PC-3 (cell line): ENCODE measurements at regions not wholly inside any gene's neighbourhood (a gene's known extent, or its start where the extent isn't known, plus 50 kb on each side); places are given as distances from the start of the nearest gene placed in this dataset.

Experiments used
- CTCF ChIP-seq: fragments of 300-600 bp; sonication (generic); conservative IDR thresholded peaks from 2 replicates; pipeline ENCODE4 v1.5.1; 2017; ENCODE audit warnings: antibody characterized with exemption, low read depth, mild to moderate bottlenecking, low read length
- EZH2 ChIP-seq: fragments of 300-600 bp; sonication (generic); IDR thresholded peaks from one replicate; pipeline ENCODE4 v1.6.1; 2017; ENCODE audit warnings: antibody characterized with exemption, mild to moderate bottlenecking, low read length; ENCODE audit not compliant: unreplicated experiment
- EZH2phosphoT487 ChIP-seq: fragments of 300-600 bp; sonication (generic); IDR thresholded peaks from 2 replicates; pipeline ENCODE4 v1.6.1; 2018; ENCODE audit warnings: mild to moderate bottlenecking, antibody characterized with exemption, low read length, borderline replicate concordance

GRCh38 chr4:181018472-181018871 lies 1224.7 kb upstream of the TENM3 start:
- no peak for TF ChIP-seq CTCF
- TF ChIP-seq EZH2: no peak
- TF ChIP-seq EZH2phosphoT487: no peak
